Omental fat pad (tissue), 3 donors: ENCODE measurements at regions not wholly inside any gene's neighbourhood (a gene's known extent, or its start where the extent isn't known, plus 50 kb on each side); places are given as distances from the start of the nearest gene placed in this dataset. TPM values are rescaled to one million over a fixed set of nuclear protein-coding genes. Genes with fewer than 3 reads are reported as not detected.

ENCODE experiments used
- ATAC-seq: fragments of 150-250 bp; one replicate; pipeline ENCODE4 v1.9.1; 2016; ENCODE audit warnings: mild to moderate bottlenecking, moderate library complexity; ENCODE audit not compliant: low FRiP score
- DNase-seq: peaks from one replicate; pipeline ENCODE4 v3.0.0-alpha.2; 2019; ENCODE audit warnings: low spot score
- CTCF ChIP-seq, 3 donors: fragments of 450-650 bp; IDR thresholded peaks; one replicate each; pipeline ENCODE4 v1.5.1; 2016 to 2017; ENCODE audit warnings: antibody characterized with exemption in 3 of 3, mild to moderate bottlenecking in 3 of 3, moderate library complexity in 2 of 3
- small RNA-seq: library from RNA; depleted of rRNA; stranded (forward); fragments of <200 nt; gene quantifications from one replicate; pipeline ENCODE3, GENCODE V24; 2016

GRCh38 chr21:23247334-23247733 lies 2249.1 kb downstream of the NCAM2 start:
- TF ChIP-seq CTCF (IDR thresholded peaks at IDR 0.05) = no peak
- no peak for DNase-seq
- ATAC-seq = peak; percentile 81

- DNase-seq = no peak
- no peak for ATAC-seq
- no peak for TF ChIP-seq CTCF (IDR thresholded peaks at IDR 0.05)
These were observed 2247.0 kb downstream of the NCAM2 start for GRCh38 chr21:23245255-23245654.

- ATAC-seq (no peak), DNase-seq (no peak)
- TF ChIP-seq CTCF (IDR thresholded peaks at IDR 0.05) = no peak
These were observed 2225.7 kb downstream of the NCAM2 start for GRCh38 chr21:23223882-23224281.

GRCh38 chr21:23218667-23219066 lies 2220.5 kb downstream of the NCAM2 start:
- no peak for TF ChIP-seq CTCF (IDR thresholded peaks at IDR 0.05)
- no peak for ATAC-seq
- DNase-seq = no peak

GRCh38 chr21:23217597-23217996 lies 2219.4 kb downstream of the NCAM2 start:
- no peak for TF ChIP-seq CTCF (IDR thresholded peaks at IDR 0.05)
- ATAC-seq (no peak), DNase-seq (no peak)

- DNase-seq (no peak), ATAC-seq (no peak)
- TF ChIP-seq CTCF (IDR thresholded peaks at IDR 0.05) = no peak
These were observed 2217.1 kb downstream of the NCAM2 start for GRCh38 chr21:23215261-23215660.

Small RNA genes in the stretch of these regions (small RNA-seq; reads per million reads assigned to genes)
- gene AP001340.1 = not detected
- gene RF00019 = not detected
- not detected for gene RN7SKP236
- gene RNA5SP489 = not detected
- gene RNU2-55P = not detected
